H9 (cell line): ENCODE measurements at regions not wholly inside any gene's neighbourhood (a gene's known extent, or its start where the extent isn't known, plus 50 kb on each side); places are given as distances from the start of the nearest gene placed in this dataset.

Experiments
- DNase-seq: peaks from one replicate; pipeline ENCODE4 v3.0.0-alpha.2; 2017
- H2AFZ ChIP-seq: one replicate; pipeline ENCODE4 v1.6.1; 2013; ENCODE audit warnings: mild to moderate bottlenecking, low read length, control low read depth, moderate library complexity
- H2AK5ac ChIP-seq: 2 replicates; pipeline ENCODE4 v1.6.1; 2013; ENCODE audit warnings: low read length, control low read depth, mixed read lengths; ENCODE audit not compliant: insufficient read length
- H2BK120ac ChIP-seq: one replicate; pipeline ENCODE4 v1.6.1; 2013; ENCODE audit warnings: low read depth, mild to moderate bottlenecking, low read length, control low read depth, inconsistent platforms; ENCODE audit not compliant: poor library complexity, severe bottlenecking
- H2BK12ac ChIP-seq: 2 replicates; pipeline ENCODE4 v1.6.1; 2013; ENCODE audit warnings: low read length, control low read depth, mixed read lengths, low read depth; ENCODE audit not compliant: insufficient read length
- H2BK15ac ChIP-seq: 2 replicates; pipeline ENCODE4 v1.6.1; 2013; ENCODE audit warnings: low read depth, low read length, control low read depth
- H2BK20ac ChIP-seq: one replicate; pipeline ENCODE4 v1.6.1; 2013; ENCODE audit warnings: low read depth, mild to moderate bottlenecking, low read length, control low read depth, inconsistent platforms; ENCODE audit not compliant: poor library complexity, severe bottlenecking
- H2BK5ac ChIP-seq: 2 replicates; pipeline ENCODE4 v1.6.1; 2013; ENCODE audit warnings: low read length, control low read depth, mixed read lengths; ENCODE audit not compliant: insufficient read length
- H3K14ac ChIP-seq: 2 replicates; pipeline ENCODE4 v1.6.1; 2013; ENCODE audit warnings: low read length, control low read depth; ENCODE audit not compliant: insufficient read depth
- H3K18ac ChIP-seq: 2 replicates; pipeline ENCODE4 v1.6.1; 2013; ENCODE audit warnings: low read depth, mild to moderate bottlenecking, mixed read lengths, low read length, control low read depth; ENCODE audit not compliant: insufficient read length
- H3K23ac ChIP-seq: 2 replicates; pipeline ENCODE4 v1.6.1; 2013; ENCODE audit warnings: low read length, control low read depth, mixed read lengths, low read depth; ENCODE audit not compliant: insufficient read length
- H3K23me2 ChIP-seq: 2 replicates; pipeline ENCODE4 v1.6.1; 2013; ENCODE audit warnings: low read depth, mild to moderate bottlenecking, mixed read lengths, low read length, control low read depth; ENCODE audit not compliant: insufficient read length, poor library complexity, severe bottlenecking
- H3K27ac ChIP-seq: 2 replicates; pipeline ENCODE4 v1.5.1; 2013; ENCODE audit warnings: low read length, control low read depth, mixed read lengths, low read depth; ENCODE audit not compliant: insufficient read length
- H3K27me3 ChIP-seq: 2 replicates; pipeline ENCODE4 v1.6.1; 2013; ENCODE audit warnings: low read length, control low read depth, inconsistent platforms; ENCODE audit not compliant: insufficient read depth
- H3K4ac ChIP-seq: 2 replicates; pipeline ENCODE4 v1.6.1; 2013; ENCODE audit warnings: low read depth, mild to moderate bottlenecking, control low read depth, inconsistent platforms, low read length, moderate library complexity
- H3K4me1 ChIP-seq: 2 replicates; pipeline ENCODE4 v1.6.1; 2013; ENCODE audit warnings: low read length, control low read depth, inconsistent platforms; ENCODE audit not compliant: insufficient read depth
- H3K4me2 ChIP-seq: 2 replicates; pipeline ENCODE4 v1.6.1; 2013; ENCODE audit warnings: low read length, control low read depth, mixed read lengths; ENCODE audit not compliant: insufficient read length, insufficient read depth
- H3K56ac ChIP-seq: 2 replicates; pipeline ENCODE4 v1.6.1; 2013; ENCODE audit warnings: low read depth, mild to moderate bottlenecking, mixed read lengths, low read length, control low read depth; ENCODE audit not compliant: insufficient read length
- H3K79me1 ChIP-seq: 2 replicates; pipeline ENCODE4 v1.6.1; 2013; ENCODE audit warnings: low read depth, mild to moderate bottlenecking, moderate library complexity, low read length, control low read depth, inconsistent platforms; ENCODE audit not compliant: insufficient read depth, poor library complexity, severe bottlenecking
- H3K79me2 ChIP-seq: 2 replicates; pipeline ENCODE4 v1.6.1; 2013; ENCODE audit warnings: low read length, control low read depth, inconsistent platforms; ENCODE audit not compliant: insufficient read depth
- H3K9ac ChIP-seq: 2 replicates; pipeline ENCODE4 v1.6.1; 2013; ENCODE audit warnings: low read length, control low read depth, mixed read lengths; ENCODE audit not compliant: insufficient read length; ENCODE audit errors: extremely low read depth
- H3K9me3 ChIP-seq: one replicate; pipeline ENCODE4 v1.6.1; 2013; ENCODE audit warnings: low read depth, low read length, inconsistent platforms; ENCODE audit not compliant: control insufficient read depth
- H3T11ph ChIP-seq: one replicate; pipeline ENCODE4 v1.6.1; 2013; ENCODE audit warnings: mild to moderate bottlenecking, low read length, control low read depth, inconsistent platforms
- H4K20me1 ChIP-seq: one replicate; pipeline ENCODE4 v1.6.1; 2013; ENCODE audit not compliant: control insufficient read depth, insufficient read length, insufficient read depth
- H4K5ac ChIP-seq: 2 replicates; pipeline ENCODE4 v1.6.1; 2013; ENCODE audit warnings: low read depth, mild to moderate bottlenecking, mixed read lengths, low read length, control low read depth; ENCODE audit not compliant: insufficient read length
- H4K8ac ChIP-seq: replicated peaks from 2 replicates; pipeline ENCODE4 v1.6.1; 2013; ENCODE audit warnings: low read length, control low read depth, mixed read lengths, low read depth; ENCODE audit not compliant: insufficient read length
- H4K91ac ChIP-seq: 2 replicates; pipeline ENCODE4 v1.6.1; 2013; ENCODE audit warnings: low read depth, mild to moderate bottlenecking, moderate library complexity, mixed read lengths, low read length, control low read depth; ENCODE audit not compliant: insufficient read length
- H3K27ac Mint-ChIP-seq, 3 experiments: 2 replicates in 2 of 3; 3 replicates in 1 of 3; pipeline ENCODE4 v1.8.0; 2020 to 2021; ENCODE audit warnings: mixed read lengths in 3 of 3, mild to moderate bottlenecking in 1 of 3, moderate library complexity in 1 of 3
- H3K27me3 Mint-ChIP-seq: 2 replicates; pipeline ENCODE4 v1.8.0; 2021; ENCODE audit warnings: low read depth, mild to moderate bottlenecking, moderate library complexity, mixed read lengths
- H3K36me3 Mint-ChIP-seq, 3 experiments: 2 replicates in 2 of 3; 3 replicates in 1 of 3; pipeline ENCODE4 v1.8.0; 2020 to 2021; ENCODE audit warnings: low read depth in 3 of 3, mixed read lengths in 3 of 3; ENCODE audit not compliant: insufficient read depth in 1 of 3
- H3K4me1 Mint-ChIP-seq, 2 experiments: 2 replicates each; pipeline ENCODE4 v1.8.0; 2020; ENCODE audit warnings: mixed read lengths in 2 of 2
- H3K4me3 Mint-ChIP-seq, 2 experiments: 2 replicates in 1 of 2; 3 replicates in 1 of 2; pipeline ENCODE4 v1.8.0; 2020 to 2021; ENCODE audit warnings: mild to moderate bottlenecking in 2 of 2, mixed read lengths in 2 of 2, moderate library complexity in 1 of 2
- H3K9me3 Mint-ChIP-seq, 2 experiments: 2 replicates in 1 of 2; 3 replicates in 1 of 2; pipeline ENCODE4 v1.8.0; 2020; ENCODE audit warnings: mild to moderate bottlenecking in 2 of 2, mixed read lengths in 2 of 2, moderate library complexity in 1 of 2
- CTCF ChIP-seq: fragments of 200-600 bp; sonication (generic); conservative IDR thresholded peaks from 3 replicates; pipeline ENCODE4 v1.8.0; 2021; ENCODE audit warnings: antibody characterized with exemption, mild to moderate bottlenecking
- WGBS: extraction: QIAGEN DNeasy Blood & Tissue Kit; methylation state at CpG from one replicate; pipeline ENCODE4 v1.1.7; 2013; ENCODE audit warnings: missing lambda C conversion rate, low lambda C conversion rate, mixed read lengths; ENCODE audit not compliant: insufficient read length; ENCODE audit errors: extremely low coverage; 5-methylcytosine and 5-hydroxymethylcytosine counted together

- H3K4me2 ChIP-seq: no peak overlapping the region
- no peaks in the 10 kb centered on the region for H3K9me3 Mint-ChIP-seq
- H2BK5ac ChIP-seq: no peak overlapping the region
- H4K20me1 ChIP-seq: no peaks in the 10 kb centered on the region
- H4K8ac ChIP-seq: no peak overlapping the region
- H3K4me1 Mint-ChIP-seq: peaks cover 13 to 14% of the 10 kb centered on the region in 2 experiments
- no peaks in the 10 kb centered on the region for H3K9me3 ChIP-seq
- no peak overlapping the region for H3K4me3 Mint-ChIP-seq
- H3K27ac ChIP-seq: no peak overlapping the region
- no CpG with 5 or more reads among the region's 4 CpGs for WGBS
- no peak overlapping the region for H3K18ac ChIP-seq
- H2BK20ac ChIP-seq: no peak overlapping the region
- H2BK12ac ChIP-seq: no peak overlapping the region
- H3K4me1 ChIP-seq: no peaks in the 10 kb centered on the region; the same call in 1 of the 2 replicates
- no peak overlapping the region for H2AK5ac ChIP-seq
- no peaks in the 10 kb centered on the region for H3K79me1 ChIP-seq
- no peaks in the 10 kb centered on the region for H3K79me2 ChIP-seq
- H3K23me2 ChIP-seq: no peaks in the 10 kb centered on the region
- H3K56ac ChIP-seq: no peak overlapping the region
- H3K36me3 Mint-ChIP-seq: no peaks in the 10 kb centered on the region
- no peak for DNase-seq
- no peak overlapping the region for H3K9ac ChIP-seq
- no peak overlapping the region for H2AFZ ChIP-seq
- H3T11ph ChIP-seq: no peak overlapping the region
- no peak overlapping the region for H3K14ac ChIP-seq
- H3K27me3 Mint-ChIP-seq: no peaks in the 10 kb centered on the region
- H3K23ac ChIP-seq: no peak overlapping the region
- no peaks in the 10 kb centered on the region for H3K27me3 ChIP-seq
- H2BK120ac ChIP-seq: no peak overlapping the region
- no peak overlapping the region for H4K91ac ChIP-seq
- TF ChIP-seq CTCF: no peak
- no peak overlapping the region for H2BK15ac ChIP-seq
- H4K5ac ChIP-seq: no peak overlapping the region
- H3K4ac ChIP-seq: no peak overlapping the region
- H3K27ac Mint-ChIP-seq: no peak overlapping the region; a peak in 1 of 7 replicates
Observed at GRCh38 chr1:65512383-65512782, 91.9 kb downstream of the LEPR start.
